Kidney glomerular epithelial cell (primary cell): ENCODE measurements at regions not wholly inside any gene's neighbourhood (a gene's known extent, or its start where the extent isn't known, plus 50 kb on each side); places are given as distances from the start of the nearest gene placed in this dataset.
"Not testable (repeated sequence)": the region's sequence is repeated elsewhere in the genome, so short reads cannot be mapped to it uniquely, and the experiment has no call there.

ENCODE experiments used
- DNase-seq: peaks from one replicate; lab custom pipeline; 2025; lab: John Stamatoyannopoulos, UW

DNA sequence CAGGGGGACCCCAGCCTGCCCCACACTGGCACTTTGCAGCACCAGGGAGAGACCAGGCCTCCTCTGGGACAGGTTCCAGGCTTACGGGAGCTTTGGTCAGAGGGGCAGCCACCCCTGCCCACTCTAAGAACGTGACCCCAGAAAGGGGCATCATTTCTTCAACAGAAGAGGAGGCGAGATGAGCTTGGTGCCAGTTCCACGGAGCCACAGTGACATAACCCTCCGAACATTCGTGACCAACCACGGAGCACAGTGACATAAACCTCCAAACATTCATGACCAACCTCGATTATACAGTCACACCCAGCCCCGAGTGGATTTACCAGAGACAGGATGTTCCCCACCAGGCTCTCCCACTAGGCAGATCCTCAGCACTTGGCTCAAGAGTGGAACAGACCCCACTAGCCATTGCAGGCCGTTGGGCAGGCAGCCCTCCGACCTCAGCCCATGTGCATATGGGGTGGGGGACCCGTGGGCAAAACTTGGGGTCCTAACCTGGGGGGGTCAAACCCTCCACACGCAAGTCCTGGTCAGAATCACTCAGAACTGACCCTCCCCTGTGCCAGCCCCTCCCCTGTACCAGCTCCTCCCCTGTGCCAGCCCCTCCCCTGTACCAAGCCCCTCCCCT is 112.9 kb downstream of the METRNL start:
- no peak for DNase-seq

GRCh38 chr17:83192789-83193335 is 113.5 kb downstream of the METRNL start:
- DNase-seq: not testable (repeated sequence)

- DNase-seq: no peak
Observed at GRCh38 chr17:83193336-83194185, 114.2 kb downstream of the METRNL start.

DNA sequence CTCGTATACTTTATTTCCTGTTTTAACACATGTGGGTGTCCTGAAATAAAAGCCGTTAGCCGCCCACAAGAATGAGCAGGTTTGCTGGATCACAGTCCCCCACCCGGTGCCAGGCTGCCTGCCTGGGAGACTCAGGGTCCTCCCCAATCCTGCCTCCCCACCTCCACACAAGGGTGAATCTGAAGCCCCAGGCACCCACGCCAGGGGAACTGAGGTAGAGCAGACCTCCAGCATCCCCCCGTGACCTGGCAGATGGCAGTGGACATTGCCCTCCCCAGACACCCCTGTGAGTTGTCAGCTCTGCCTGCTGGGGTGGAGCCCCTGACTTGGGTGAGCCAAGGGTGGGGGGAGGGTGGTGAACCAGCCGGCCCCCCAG is 114.8 kb downstream of the METRNL start:
- no peak for DNase-seq

DNA sequence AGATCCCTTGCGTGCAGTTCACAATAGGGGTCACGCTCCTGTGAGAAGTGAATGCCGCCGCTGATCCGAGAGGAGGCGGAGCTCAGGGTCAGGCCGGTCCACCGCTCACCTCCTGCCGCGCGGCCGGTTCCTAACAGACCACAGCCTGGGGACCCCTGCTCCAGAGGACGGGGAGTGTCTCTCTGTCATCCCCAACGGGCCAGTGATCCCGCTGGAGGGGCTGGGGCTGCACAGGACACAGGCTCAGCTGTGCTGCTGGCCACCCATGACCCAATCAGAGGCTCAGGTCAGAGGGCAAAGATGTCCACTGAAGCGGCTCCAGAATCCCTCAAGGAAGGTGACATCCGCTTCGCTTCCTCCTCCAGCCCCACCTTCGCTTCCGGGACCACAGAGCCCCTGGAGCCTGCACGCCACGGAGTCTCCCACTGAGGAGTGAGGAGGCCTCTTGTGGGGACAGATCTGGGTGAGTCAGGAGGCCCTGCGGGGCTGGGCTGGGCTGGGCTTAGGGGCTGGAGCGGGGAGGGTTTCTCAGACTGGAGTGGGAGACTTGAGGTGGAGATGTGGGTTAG is 115.4 kb downstream of the METRNL start:
- no peak for DNase-seq

GRCh38 chr17:83195330-83196023 is 116.1 kb downstream of the METRNL start:
- DNase-seq: no peak

- no peak for DNase-seq
Observed at GRCh38 chr17:83196024-83196365, 116.6 kb downstream of the METRNL start.

DNA sequence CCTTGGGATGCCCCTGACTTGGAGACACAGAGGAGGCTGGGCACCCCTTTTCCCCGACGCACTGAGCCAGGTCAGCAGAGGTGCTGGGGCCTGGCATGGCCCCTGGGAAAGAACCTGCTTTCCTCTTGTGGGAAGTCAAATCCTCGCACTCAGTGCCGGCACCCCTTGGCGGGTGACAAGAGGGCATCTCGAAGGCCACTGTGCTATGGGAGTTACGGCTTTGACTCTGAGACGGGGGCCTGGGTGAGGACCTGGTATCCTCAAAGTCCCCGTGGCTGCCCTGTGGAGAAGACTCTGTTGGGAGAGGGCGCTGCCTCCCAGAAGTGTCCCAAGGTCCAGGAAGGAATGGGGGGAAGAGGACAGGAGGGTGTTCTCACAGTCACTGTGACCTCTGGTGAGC is 117.0 kb downstream of the METRNL start:
- no peak for DNase-seq

GRCh38 chr17:83196973-83197880 is 117.8 kb downstream of the METRNL start:
- no peak for DNase-seq

- no peak for DNase-seq
Observed at GRCh38 chr17:83198366-83199341, 119.2 kb downstream of the METRNL start.

DNA sequence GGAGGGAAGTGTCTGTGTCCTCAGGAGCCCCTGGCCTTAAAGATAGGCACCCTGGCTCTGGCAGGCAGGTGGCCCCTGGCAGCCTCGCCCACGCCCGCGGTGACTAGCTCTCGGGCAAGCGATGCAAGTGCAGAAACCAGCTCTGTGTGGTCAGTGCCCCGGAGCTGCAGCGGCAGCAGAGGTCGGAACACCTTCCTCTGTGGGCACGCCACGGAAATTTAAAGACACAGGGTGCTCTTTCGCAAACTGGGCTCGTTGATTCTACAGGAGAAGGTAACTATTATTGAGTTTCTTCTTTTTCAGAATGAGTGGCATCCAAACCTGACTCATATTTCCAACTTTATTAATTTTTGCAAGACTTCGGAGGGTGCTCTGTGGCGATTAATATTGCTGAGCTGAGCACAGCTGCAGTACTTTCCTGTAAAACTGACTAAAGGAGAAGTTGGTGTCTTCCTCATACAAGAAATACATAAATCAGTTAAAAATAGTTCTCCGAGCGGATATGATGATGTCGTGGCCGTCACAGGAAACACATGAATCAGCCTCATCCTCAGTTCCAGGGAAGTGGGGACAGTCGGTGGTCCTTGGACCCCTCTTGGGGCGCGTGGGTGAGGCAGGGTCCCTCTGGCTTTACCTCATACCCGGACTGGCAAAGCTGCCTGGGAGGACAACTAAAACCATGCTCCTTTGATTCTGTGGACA is 120.2 kb downstream of the METRNL start:
- DNase-seq: no peak

- no peak for DNase-seq
Observed at GRCh38 chr17:83200231-83200699, 120.9 kb downstream of the METRNL start.

- DNase-seq: no peak
Observed at GRCh38 chr17:83200751-83201150, 121.3 kb downstream of the METRNL start.

GRCh38 chr17:83201206-83202001 is 122.0 kb downstream of the METRNL start:
- DNase-seq: no peak

DNA sequence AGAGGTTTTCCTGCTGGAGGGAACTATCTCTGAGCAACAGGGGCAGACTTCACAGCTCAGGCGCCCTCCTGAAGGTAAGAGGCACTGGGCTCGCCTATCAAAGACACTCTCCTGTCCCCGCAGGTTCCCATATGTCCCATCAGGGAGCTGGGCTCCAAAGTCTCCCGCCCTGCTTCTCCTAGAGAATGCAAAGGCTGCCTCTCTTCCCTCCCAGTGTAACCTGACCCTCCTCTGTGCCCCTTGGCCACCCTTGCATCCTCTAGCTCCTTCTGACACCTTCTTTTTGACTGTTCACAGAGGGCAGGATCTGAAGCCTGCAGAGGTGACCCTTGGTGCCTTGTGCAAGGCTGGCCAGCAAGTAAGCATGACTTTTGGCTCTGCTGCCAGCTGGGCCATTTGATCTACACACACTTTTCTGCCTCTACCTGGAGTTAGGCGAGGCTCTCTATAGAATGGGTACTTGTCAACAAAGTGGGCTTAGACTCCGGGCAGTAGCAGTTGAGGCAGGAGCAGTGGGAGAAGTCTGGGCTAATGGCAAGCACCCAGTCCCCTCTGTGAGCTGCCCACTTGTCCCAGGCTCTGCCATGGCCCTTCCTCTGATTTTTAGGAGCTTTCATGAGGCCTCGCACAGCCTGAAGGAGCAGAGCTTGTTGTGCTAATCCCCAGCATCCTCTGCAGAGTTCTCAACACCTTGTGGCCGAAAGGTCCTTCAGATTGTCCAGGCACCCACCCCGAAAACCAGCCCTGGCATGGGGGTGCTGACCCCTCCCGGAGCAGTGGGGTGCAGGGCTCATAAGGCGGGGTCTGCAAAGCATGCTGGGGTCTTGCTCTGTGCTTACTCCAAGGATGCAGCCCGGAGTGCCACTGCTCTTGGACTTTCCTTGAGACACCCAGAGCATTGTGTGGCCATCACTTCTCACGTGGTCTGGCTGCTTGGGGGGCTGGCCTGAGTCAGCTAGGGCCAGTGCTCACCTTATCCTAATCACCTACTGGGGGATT is 122.9 kb downstream of the METRNL start:
- no peak for DNase-seq

GRCh38 chr17:83203073-83203471 is 123.7 kb downstream of the METRNL start:
- no peak for DNase-seq

GRCh38 chr17:83203472-83204221 is 124.2 kb downstream of the METRNL start:
- no peak for DNase-seq
